IMR-90 (cell line): ENCODE measurements at regions not wholly inside any gene's neighbourhood (a gene's known extent, or its start where the extent isn't known, plus 50 kb on each side); places are given as distances from the start of the nearest gene placed in this dataset.

Experiments
- ATAC-seq: fragments of 200-7000 bp; cut with Tn5 transposase; 2 replicates; pipeline ENCODE4 v1.9.1; 2020; ENCODE audit warnings: low read depth, mild to moderate bottlenecking, moderate library complexity
- BruUV-seq: library from RNA; stranded (reverse); fragments of 400-500 nt; replicated peaks from 2 replicates; lab custom pipeline; 2021; lab: Mats Ljungman, UMichigan
- CTCF ChIA-PET: fragments of 300-600 bp; formaldehyde crosslinking; extraction: SDS; loops from one replicate; lab custom pipeline; 2021; ENCODE audit warnings: antibody characterized with exemption; lab: Yijun Ruan, JAX
- POLR2A ChIA-PET: fragments of 300-600 bp; sonication (Branson Sonifier 250); formaldehyde crosslinking; loops from one replicate; lab custom pipeline; 2022; ENCODE audit warnings: antibody characterized with exemption; ENCODE audit not compliant: unreplicated experiment; lab: Charles Lee
- DNase-seq: peaks from one replicate; pipeline ENCODE4 v3.0.0; 2013
- H2AFZ ChIP-seq: replicated peaks from 2 replicates; pipeline ENCODE3; 2013; ENCODE audit warnings: low read length, mild to moderate bottlenecking; ENCODE audit not compliant: poor library complexity
- H2AK5ac ChIP-seq: 2 replicates; pipeline ENCODE4 v1.6.1; 2013; ENCODE audit warnings: low read depth, low read length, inconsistent platforms
- H2AK9ac ChIP-seq: replicated peaks from 2 replicates; pipeline ENCODE3; 2013; ENCODE audit warnings: mild to moderate bottlenecking, low read depth, low read length, moderate library complexity; ENCODE audit not compliant: poor library complexity
- H2BK120ac ChIP-seq: 2 replicates; pipeline ENCODE4 v1.6.1; 2013; ENCODE audit warnings: low read depth, low read length, inconsistent platforms
- H2BK15ac ChIP-seq: 3 replicates; pipeline ENCODE4 v1.6.1; 2013; ENCODE audit warnings: low read depth, low read length, inconsistent platforms
- H2BK20ac ChIP-seq: 2 replicates; pipeline ENCODE4 v1.6.1; 2013; ENCODE audit warnings: low read depth, mild to moderate bottlenecking, inconsistent platforms, low read length, moderate library complexity
- H2BK5ac ChIP-seq: 2 replicates; pipeline ENCODE4 v1.6.1; 2013; ENCODE audit warnings: mild to moderate bottlenecking, low read depth, low read length, inconsistent platforms; ENCODE audit not compliant: poor library complexity, severe bottlenecking
- H3K14ac ChIP-seq: replicated peaks from 2 replicates; pipeline ENCODE4 v1.6.1; 2013; ENCODE audit warnings: low read depth, low read length, inconsistent platforms
- H3K18ac ChIP-seq: 2 replicates; pipeline ENCODE4 v1.6.1; 2013; ENCODE audit warnings: low read depth, low read length, control low read depth
- H3K23ac ChIP-seq: 2 replicates; pipeline ENCODE4 v1.6.1; 2013; ENCODE audit warnings: low read depth, low read length, inconsistent platforms
- H3K27ac ChIP-seq: 2 replicates; pipeline ENCODE4 v1.5.1; 2013; ENCODE audit warnings: mild to moderate bottlenecking, control low read depth, low read length; ENCODE audit not compliant: insufficient read depth
- H3K27me3 ChIP-seq: 2 replicates; pipeline ENCODE4 v1.6.1; 2013; ENCODE audit warnings: low read length; ENCODE audit not compliant: control insufficient read depth, insufficient read depth
- H3K36me3 ChIP-seq: 2 replicates; pipeline ENCODE4 v1.6.1; 2013; ENCODE audit warnings: low read length, mixed read lengths; ENCODE audit not compliant: control insufficient read depth, insufficient read depth
- H3K4ac ChIP-seq: 2 replicates; pipeline ENCODE4 v1.6.1; 2013; ENCODE audit warnings: low read depth, low read length, inconsistent platforms
- H3K4me1 ChIP-seq: 2 replicates; pipeline ENCODE4 v1.6.1; 2013; ENCODE audit warnings: low read length, mixed read lengths; ENCODE audit not compliant: control insufficient read depth, insufficient read depth
- H3K4me2 ChIP-seq: 2 replicates; pipeline ENCODE4 v1.6.1; 2013; ENCODE audit warnings: low read depth, mild to moderate bottlenecking, control low read depth, low read length, moderate library complexity
- H3K4me3 ChIP-seq: 2 replicates; pipeline ENCODE4 v1.5.1; 2013; ENCODE audit warnings: low read depth, mild to moderate bottlenecking, control low read depth, low read length, moderate library complexity; ENCODE audit not compliant: insufficient read depth
- H3K56ac ChIP-seq: 2 replicates; pipeline ENCODE4 v1.6.1; 2013; ENCODE audit warnings: low read length, inconsistent platforms; ENCODE audit not compliant: insufficient read depth; ENCODE audit errors: extremely low read depth
- H3K79me1 ChIP-seq, 2 experiments: 2 replicates each; pipeline ENCODE4 v1.6.1; 2013; ENCODE audit warnings: low read length in 2 of 2, inconsistent platforms in 1 of 2, low read depth in 1 of 2
- H3K9ac ChIP-seq: 2 replicates; pipeline ENCODE4 v1.6.1; 2013; ENCODE audit warnings: low read depth, low read length, control low read depth
- H3K9me1 ChIP-seq: 2 replicates; pipeline ENCODE4 v1.6.1; 2013; ENCODE audit warnings: low read length, inconsistent platforms; ENCODE audit not compliant: insufficient read depth
- H3K9me3 ChIP-seq: 2 replicates; pipeline ENCODE4 v1.6.1; 2013; ENCODE audit warnings: low read length; ENCODE audit not compliant: control insufficient read depth, insufficient read depth
- H4K20me1 ChIP-seq: 2 replicates; pipeline ENCODE4 v1.6.1; 2013; ENCODE audit warnings: low read length, inconsistent platforms; ENCODE audit not compliant: insufficient read depth
- H4K5ac ChIP-seq: 2 replicates; pipeline ENCODE4 v1.6.1; 2013; ENCODE audit warnings: mild to moderate bottlenecking, low read depth, low read length, control low read depth
- H4K8ac ChIP-seq, 2 experiments: 2 replicates each; pipeline ENCODE4 v1.6.1; 2013; ENCODE audit warnings: low read depth in 2 of 2, low read length in 2 of 2, control low read depth in 1 of 2, inconsistent platforms in 1 of 2
- H4K91ac ChIP-seq: 2 replicates; pipeline ENCODE4 v1.6.1; 2013; ENCODE audit warnings: low read depth, low read length, inconsistent platforms; ENCODE audit not compliant: insufficient read depth
- MAZ ChIP-seq: IDR thresholded peaks from 2 replicates; pipeline ENCODE4 v1.6.1; 2012; ENCODE audit warnings: low read depth, mild to moderate bottlenecking, low read length, improper control_type of control experiment, moderate library complexity, borderline replicate concordance
- MXI1 ChIP-seq: IDR thresholded peaks from 2 replicates; pipeline ENCODE4 v1.6.1; 2012; ENCODE audit warnings: low read depth, mild to moderate bottlenecking, low read length, moderate library complexity, borderline replicate concordance
- WGBS, 2 experiments: methylation state at CpG; one replicate each; pipeline versions ENCODE4 v1.1.5 to v1.1.7; 2013; ENCODE audit warnings: missing lambda C conversion rate in 2 of 2; ENCODE audit not compliant: insufficient read length in 1 of 2; ENCODE audit errors: extremely low coverage in 2 of 2; 5-methylcytosine and 5-hydroxymethylcytosine counted together
- dilution Hi-C: fragments of 300-500 bp; cut with HindIII; formaldehyde crosslinking; loops from one replicate; pipeline ENCODE4 v1.14.3; 2018; ENCODE audit warnings: low sequenced_read_pairs; ENCODE audit not compliant: unreplicated experiment
- in situ Hi-C: fragments of 300-500 bp; cut with MboI; formaldehyde crosslinking; loops from 3 replicates; pipeline ENCODE4 v1.14.3; 2019; ENCODE audit warnings: low sequenced_read_pairs, inconsistent platforms, mixed read lengths
- intact Hi-C: fragments of 100-400 bp; cut with micrococcal nuclease; formaldehyde crosslinking; loops from 2 replicates; pipeline ENCODE4 v1.10.0; 2022

- Histone ChIP-seq H3K4me3 (no peak overlapping the region), H3K4me2 (no peak overlapping the region), H3K56ac (no peak overlapping the region), H4K5ac (no peak overlapping the region), H3K14ac (no peak overlapping the region), H3K27ac (no peak overlapping the region), H2BK120ac (no peak overlapping the region), H2AK9ac (no peak overlapping the region), H4K20me1 (no peaks in the 10 kb centered on the region), H4K91ac (no peak overlapping the region), H3K9me3 (no peaks in the 10 kb centered on the region), H4K8ac (no peak overlapping the region), H2BK20ac (no peak overlapping the region), H3K4ac (no peak overlapping the region), H3K18ac (no peak overlapping the region), H3K27me3 (no peaks in the 10 kb centered on the region), H3K36me3 (no peaks in the 10 kb centered on the region), H2BK5ac (no peak overlapping the region), H3K23ac (no peak overlapping the region), H3K79me1 (no peaks in the 10 kb centered on the region), H2AK5ac (no peak overlapping the region), H2BK15ac (no peak overlapping the region), H3K4me1 (no peaks in the 10 kb centered on the region; the same call in 1 of the 2 replicates), H3K9me1 (no peaks in the 10 kb centered on the region), H2AFZ (no peak overlapping the region), H3K9ac (no peak overlapping the region)
- BruUV-seq, result no TSS peak
- intact Hi-C loops, result no loop called here
- in situ Hi-C loops, result no loop called here
- TF ChIP-seq MAZ (no peak), MXI1 (no peak)
- DNase-seq, result no peak
- POLR2A ChIA-PET, result no interaction called here
- no peak for ATAC-seq
- WGBS, 2 experiments, result 100% methylated on average over 1 of the region's 3 CpGs; no CpG with 5 or more reads in 1 of the 2 experiments
- CTCF ChIA-PET, result no interaction called here
- dilution Hi-C loops, result no loop called here
Observed at GRCh38 chr5:124128867-124129266, 616.9 kb downstream of the CSNK1G3 start.
